ENCODE measurements at regions not wholly inside any gene's neighbourhood (a gene's known extent, or its start where the extent isn't known, plus 50 kb on each side); places are given as distances from the start of the nearest gene placed in this dataset.

GRCh38 chr20:22341508-22341907 is 242.9 kb downstream of the FOXA2 start:
- Mint-ChIP-seq H3K36me3 (ENCODE audit: low read depth) (no peaks in the 10 kb centered on the region), H3K4me1 (peaks cover 5% of the 10 kb centered on the region), H3K27me3 (peaks cover 10% of the 10 kb centered on the region), H3K27ac (no peak overlapping the region), H3K9me3 (no peaks in the 10 kb centered on the region), H3K4me3 (no peak overlapping the region)
- intact Hi-C loops (cut with micrococcal nuclease), result no loop called here
- no peak for TF ChIP-seq CTCF (IDR thresholded peaks at IDR 0.05)
- DNase-seq (no peak), ATAC-seq (ENCODE audit: low read depth) (no peak)
- CTCF ChIA-PET, result interaction anchor here (1.2 kb wide), 1 partner anchor 52 kb away, joined by 3 read pairs; no protein-coding TSS in a partner anchor
- POLR2A ChIA-PET, result no interaction called here

- no peak for DNase-seq
- no peak for ATAC-seq (ENCODE audit: low read depth)
- TF ChIP-seq CTCF (IDR thresholded peaks at IDR 0.05), result no peak
- intact Hi-C loops (cut with micrococcal nuclease), result loop anchor here (1.0 to 5.0 kb wide), 2 partner anchors 344 to 1107 kb away; no protein-coding TSS in a partner anchor
- peaks cover 10% of the 10 kb centered on the region for H3K27me3 Mint-ChIP-seq
- POLR2A ChIA-PET, result no interaction called here
- H3K4me1 Mint-ChIP-seq, result no peaks in the 10 kb centered on the region
- H3K4me3 Mint-ChIP-seq, result no peak overlapping the region
- CTCF ChIA-PET, result interaction anchor here (0.7 to 3.9 kb wide), 5 partner anchors 11 to 509 kb away, joined by 3 to 35 read pairs (median 4); no protein-coding TSS in a partner anchor
- no peak overlapping the region for H3K27ac Mint-ChIP-seq
- no peaks in the 10 kb centered on the region for H3K9me3 Mint-ChIP-seq
- H3K36me3 Mint-ChIP-seq (ENCODE audit: low read depth), result no peaks in the 10 kb centered on the region
Measured at GRCh38 chr20:22339946-22340345, 244.4 kb downstream of the FOXA2 start.

GRCh38 chr20:22339091-22339881 is 245.1 kb downstream of the FOXA2 start:
- H3K36me3 Mint-ChIP-seq (ENCODE audit: low read depth), result no peaks in the 10 kb centered on the region
- H3K9me3 Mint-ChIP-seq, result no peaks in the 10 kb centered on the region
- ChIA-PET POLR2A (interaction anchor here (0.7 kb wide), 1 partner anchor 1268 kb away, joined by 4 read pairs; no protein-coding TSS in a partner anchor), CTCF (interaction anchor here (0.7 to 3.9 kb wide), 11 partner anchors 8 to 510 kb away, joined by 3 to 35 read pairs (median 5); no protein-coding TSS in a partner anchor)
- intact Hi-C loops (cut with micrococcal nuclease), result loop anchor here (1.0 to 5.0 kb wide), 2 partner anchors 345 to 1108 kb away; no protein-coding TSS in a partner anchor
- no peak overlapping the region for H3K27ac Mint-ChIP-seq
- TF ChIP-seq CTCF (IDR thresholded peaks at IDR 0.05), result no peak
- ATAC-seq (ENCODE audit: low read depth), result no peak
- no peak for DNase-seq
- H3K27me3 Mint-ChIP-seq, result peaks cover 10% of the 10 kb centered on the region
- H3K4me3 Mint-ChIP-seq, result no peak overlapping the region
- no peaks in the 10 kb centered on the region for H3K4me1 Mint-ChIP-seq

- CTCF ChIA-PET, result interaction anchor here (0.9 to 3.9 kb wide), 10 partner anchors 9 to 353 kb away, joined by 3 to 35 read pairs (median 6); no protein-coding TSS in a partner anchor
Measured at GRCh38 chr20:22338140-22338708, 246.1 kb downstream of the FOXA2 start.

More at GRCh38 chr20:22338140-22338708, 246.1 kb downstream of the FOXA2 start:
- TF ChIP-seq CTCF (IDR thresholded peaks at IDR 0.05), result no peak
- no peak overlapping the region for H3K4me3 Mint-ChIP-seq
- POLR2A ChIA-PET, result interaction anchor here (0.7 kb wide), 1 partner anchor 1270 kb away, joined by 4 read pairs; no protein-coding TSS in a partner anchor
- no peak overlapping the region for H3K27ac Mint-ChIP-seq
- no peaks in the 10 kb centered on the region for H3K36me3 Mint-ChIP-seq (ENCODE audit: low read depth)
- no peak for DNase-seq
- H3K27me3 Mint-ChIP-seq, result peaks cover 13% of the 10 kb centered on the region
- H3K4me1 Mint-ChIP-seq, result no peaks in the 10 kb centered on the region
- H3K9me3 Mint-ChIP-seq, result no peaks in the 10 kb centered on the region
- ATAC-seq (ENCODE audit: low read depth), result no peak
- intact Hi-C loops (cut with micrococcal nuclease), result loop anchor here (5.0 kb wide), 1 partner anchor 1109 kb away; no protein-coding TSS in a partner anchor
